GM08714 (cell line): ENCODE measurements at regions not wholly inside any gene's neighbourhood (a gene's known extent, or its start where the extent isn't known, plus 50 kb on each side); places are given as distances from the start of the nearest gene placed in this dataset.

Experiments used
- H3K4me3 ChIP-seq: fragments of 200-500 bp; sonication (Bioruptor generic); 2 replicates; pipeline ENCODE4 v1.5.1; 2014; ENCODE audit warnings: mild to moderate bottlenecking, low read length, inconsistent platforms
- ZNF274 ChIP-seq: IDR thresholded peaks from 2 replicates; pipeline ENCODE4 v1.6.1; 2012; ENCODE audit warnings: mild to moderate bottlenecking, low read depth, low read length

- H3K4me3 ChIP-seq, result no peak overlapping the region
- TF ChIP-seq ZNF274, result no peak
Observed at GRCh38 chr2:146143971-146144370, 1624.1 kb upstream of the ZEB2 start.

GRCh38 chr2:146138820-146139219 is 1618.9 kb upstream of the ZEB2 start:
- TF ChIP-seq ZNF274, result no peak
- no peak overlapping the region for H3K4me3 ChIP-seq

- no peak overlapping the region for H3K4me3 ChIP-seq
- TF ChIP-seq ZNF274, result no peak
Observed at GRCh38 chr2:146135245-146135644, 1615.3 kb upstream of the ZEB2 start.

GRCh38 chr2:146131785-146132184 is 1611.9 kb upstream of the ZEB2 start:
- no peak for TF ChIP-seq ZNF274
- no peak overlapping the region for H3K4me3 ChIP-seq

GRCh38 chr2:146131048-146131447 is 1611.1 kb upstream of the ZEB2 start:
- H3K4me3 ChIP-seq, result no peak overlapping the region
- TF ChIP-seq ZNF274, result no peak

- TF ChIP-seq ZNF274, result no peak
Observed at GRCh38 chr2:146130290-146130689, 1610.4 kb upstream of the ZEB2 start.

GRCh38 chr2:146129231-146129630 is 1609.3 kb upstream of the ZEB2 start:
- TF ChIP-seq ZNF274, result no peak
- H3K4me3 ChIP-seq, result no peak overlapping the region

More at GRCh38 chr2:146130290-146130689, 1610.4 kb upstream of the ZEB2 start:
- no peak overlapping the region for H3K4me3 ChIP-seq

GRCh38 chr2:146128216-146128615 is 1608.3 kb upstream of the ZEB2 start:
- TF ChIP-seq ZNF274, result no peak
- H3K4me3 ChIP-seq, result no peak overlapping the region

GRCh38 chr2:146125551-146125950 is 1605.6 kb upstream of the ZEB2 start:
- TF ChIP-seq ZNF274, result no peak
- no peak overlapping the region for H3K4me3 ChIP-seq

- no peak overlapping the region for H3K4me3 ChIP-seq
- TF ChIP-seq ZNF274, result no peak
Observed at GRCh38 chr2:146124741-146125140, 1604.8 kb upstream of the ZEB2 start.

- TF ChIP-seq ZNF274, result no peak
Observed at GRCh38 chr2:146123714-146124113, 1603.8 kb upstream of the ZEB2 start.

GRCh38 chr2:146123256-146123655 is 1603.3 kb upstream of the ZEB2 start:
- H3K4me3 ChIP-seq, result no peak overlapping the region
- TF ChIP-seq ZNF274, result no peak

More at GRCh38 chr2:146123714-146124113, 1603.8 kb upstream of the ZEB2 start:
- no peak overlapping the region for H3K4me3 ChIP-seq

- TF ChIP-seq ZNF274, result no peak
- no peak overlapping the region for H3K4me3 ChIP-seq
Observed at GRCh38 chr2:146119586-146119985, 1599.7 kb upstream of the ZEB2 start.

- H3K4me3 ChIP-seq, result no peak overlapping the region
- no peak for TF ChIP-seq ZNF274
Observed at GRCh38 chr2:146108993-146109392, 1589.1 kb upstream of the ZEB2 start.

- TF ChIP-seq ZNF274, result no peak
- H3K4me3 ChIP-seq, result no peak overlapping the region
Observed at GRCh38 chr2:146094185-146094584, 1574.3 kb upstream of the ZEB2 start.

- TF ChIP-seq ZNF274, result no peak
- no peak overlapping the region for H3K4me3 ChIP-seq
Observed at GRCh38 chr2:146081459-146081858, 1561.5 kb upstream of the ZEB2 start.
